ENCODE measurements at regions not wholly inside any gene's neighbourhood (a gene's known extent, or its start where the extent isn't known, plus 50 kb on each side); places are given as distances from the start of the nearest gene placed in this dataset.

- H4K20me1 ChIP-seq (ENCODE audit: insufficient read depth, low read length), result no peaks in the 10 kb centered on the region
- ChIA-PET CTCF (ENCODE audit: low intra/inter-chr PET ratio, low total read pairs) (no interaction called here), POLR2A (no interaction called here)
- FAIRE-seq (no peak), ATAC-seq (no peak), DNase-seq (ENCODE audit: low spot score) (no peak)
- WGBS (ENCODE audit: low lambda C conversion rate), result 88% methylated on average over 8 of the region's 8 CpGs
- H3K27ac ChIP-seq (ENCODE audit: extremely low read length, insufficient read depth, low read length), result no peak overlapping the region
- intact Hi-C loops (cut with micrococcal nuclease; ENCODE audit: unreplicated experiment) (no loop called here), in situ Hi-C loops (cut with HindIII; ENCODE audit: extremely low pct_ligation_motif_present, low pct_unique_long_range_greater_than_20kb) (no loop called here)
- BruUV-seq (replicated peaks), result no TSS peak
- no peak for TF ChIP-seq SIN3A (IDR thresholded peaks at IDR 0.05; ENCODE audit: borderline replicate concordance, low read depth, low read length)
- TF ChIP-seq NR2F2 (IDR thresholded peaks at IDR 0.05; ENCODE audit: borderline replicate concordance, low read depth), result no peak
- no peak for TF ChIP-seq MBD4 (IDR thresholded peaks at IDR 0.05; ENCODE audit: borderline replicate concordance, low read length)
- TF ChIP-seq, protein P1, sequence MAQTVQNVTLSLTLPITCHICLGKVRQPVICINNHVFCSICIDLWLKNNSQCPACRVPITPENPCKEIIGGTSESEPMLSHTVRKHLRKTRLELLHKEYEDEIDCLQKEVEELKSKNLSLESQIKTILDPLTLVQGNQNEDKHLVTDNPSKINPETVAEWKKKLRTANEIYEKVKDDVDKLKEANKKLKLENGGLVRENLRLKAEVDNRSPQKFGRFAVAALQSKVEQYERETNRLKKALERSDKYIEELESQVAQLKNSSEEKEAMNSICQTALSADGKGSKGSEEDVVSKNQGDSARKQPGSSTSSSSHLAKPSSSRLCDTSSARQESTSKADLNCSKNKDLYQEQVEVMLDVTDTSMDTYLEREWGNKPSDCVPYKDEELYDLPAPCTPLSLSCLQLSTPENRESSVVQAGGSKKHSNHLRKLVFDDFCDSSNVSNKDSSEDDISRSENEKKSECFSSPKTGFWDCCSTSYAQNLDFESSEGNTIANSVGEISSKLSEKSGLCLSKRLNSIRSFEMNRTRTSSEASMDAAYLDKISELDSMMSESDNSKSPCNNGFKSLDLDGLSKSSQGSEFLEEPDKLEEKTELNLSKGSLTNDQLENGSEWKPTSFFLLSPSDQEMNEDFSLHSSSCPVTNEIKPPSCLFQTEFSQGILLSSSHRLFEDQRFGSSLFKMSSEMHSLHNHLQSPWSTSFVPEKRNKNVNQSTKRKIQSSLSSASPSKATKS (CRISPR knock-in tag; IDR thresholded peaks at IDR 0.05), result no peak
- no peak for TF ChIP-seq MEIS2 (CRISPR knock-in tag; IDR thresholded peaks at IDR 0.05)
- TF ChIP-seq SRSF4 (IDR thresholded peaks at IDR 0.05; ENCODE audit: low read depth, low read length, poor library complexity, severe bottlenecking), result no peak
- TF ChIP-seq ZBTB39 (CRISPR knock-in tag; IDR thresholded peaks at IDR 0.05), result no peak
- TF ChIP-seq, protein P2, sequence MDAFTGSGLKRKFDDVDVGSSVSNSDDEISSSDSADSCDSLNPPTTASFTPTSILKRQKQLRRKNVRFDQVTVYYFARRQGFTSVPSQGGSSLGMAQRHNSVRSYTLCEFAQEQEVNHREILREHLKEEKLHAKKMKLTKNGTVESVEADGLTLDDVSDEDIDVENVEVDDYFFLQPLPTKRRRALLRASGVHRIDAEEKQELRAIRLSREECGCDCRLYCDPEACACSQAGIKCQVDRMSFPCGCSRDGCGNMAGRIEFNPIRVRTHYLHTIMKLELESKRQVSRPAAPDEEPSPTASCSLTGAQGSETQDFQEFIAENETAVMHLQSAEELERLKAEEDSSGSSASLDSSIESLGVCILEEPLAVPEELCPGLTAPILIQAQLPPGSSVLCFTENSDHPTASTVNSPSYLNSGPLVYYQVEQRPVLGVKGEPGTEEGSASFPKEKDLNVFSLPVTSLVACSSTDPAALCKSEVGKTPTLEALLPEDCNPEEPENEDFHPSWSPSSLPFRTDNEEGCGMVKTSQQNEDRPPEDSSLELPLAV (CRISPR knock-in tag; conservative IDR thresholded peaks at IDR 0.05; ENCODE audit: low read depth), result no peak
- TF ChIP-seq ELF3 (CRISPR knock-in tag; IDR thresholded peaks at IDR 0.05), result no peak
- TF ChIP-seq MYC (CRISPR knock-in tag; IDR thresholded peaks at IDR 0.05; ENCODE audit: borderline replicate concordance), result no peak
- TF ChIP-seq MXD3 (CRISPR knock-in tag; IDR thresholded peaks at IDR 0.05), result no peak
- TF ChIP-seq GMEB2 (CRISPR knock-in tag; IDR thresholded peaks at IDR 0.05; ENCODE audit: low read depth), result no peak
- TF ChIP-seq ZNF263 (CRISPR knock-in tag; IDR thresholded peaks at IDR 0.05), result no peak
- no peaks in the 10 kb centered on the region for H3K27me3 ChIP-seq (ENCODE audit: control insufficient read depth in 1 of 2, insufficient read depth in 2 of 2, low read length in 2 of 2)
- H3K9ac ChIP-seq (ENCODE audit: insufficient read depth, low read depth, low read length), result no peak overlapping the region
- H3K9me3 ChIP-seq (ENCODE audit: low read length), result no peaks in the 10 kb centered on the region
- H3K4me2 ChIP-seq (ENCODE audit: low read depth, low read length), result no peak overlapping the region
- no peaks in the 10 kb centered on the region for H3K79me2 ChIP-seq (ENCODE audit: insufficient read depth, low read length)
- H3K4me3 ChIP-seq (replicated peaks in 1 of 3; ENCODE audit: insufficient read depth in 1 of 3, low read depth in 2 of 3, low read length in 3 of 3), result no peak overlapping the region
- no peaks in the 10 kb centered on the region for H3K4me1 ChIP-seq (ENCODE audit: insufficient read depth, low read length)
- no peak overlapping the region for H2AFZ ChIP-seq (ENCODE audit: low read length)
- H3K36me3 ChIP-seq (replicated peaks in 1 of 2; ENCODE audit: control insufficient read depth in 1 of 2, insufficient read depth in 2 of 2, low read length in 2 of 2), result no peaks in the 10 kb centered on the region
Measured at GRCh38 chr16:27670071-27670810, 120.3 kb downstream of the KATNIP start.

All from HepG2 (cell line).